GM10266 (cell line): ENCODE measurements at regions not wholly inside any gene's neighbourhood (a gene's known extent, or its start where the extent isn't known, plus 50 kb on each side); places are given as distances from the start of the nearest gene placed in this dataset.

Experiments
- DNase-seq: peaks from one replicate; pipeline ENCODE4 v3.0.0; 2012; ENCODE audit errors: extremely low spot score
- CTCF ChIP-seq: IDR thresholded peaks from 2 replicates; pipeline ENCODE4 v1.5.1; 2012; ENCODE audit warnings: mild to moderate bottlenecking, low read depth; ENCODE audit not compliant: control insufficient read depth, insufficient read depth; ENCODE audit errors: missing control alignments

GRCh38 chr5:74314906-74315305 lies 325.6 kb downstream of the ENC1 start:
- DNase-seq = no peak
- TF ChIP-seq CTCF = no peak

- TF ChIP-seq CTCF = no peak
- DNase-seq = no peak
Measured at GRCh38 chr5:74313896-74314295, 326.6 kb downstream of the ENC1 start.

GRCh38 chr5:74312746-74313145 lies 327.8 kb downstream of the ENC1 start:
- no peak for DNase-seq
- TF ChIP-seq CTCF = no peak

- TF ChIP-seq CTCF = no peak
- DNase-seq = no peak
Measured at GRCh38 chr5:74311961-74312360, 328.6 kb downstream of the ENC1 start.

GRCh38 chr5:74310997-74311930 lies 329.3 kb downstream of the ENC1 start:
- no peak for DNase-seq
- TF ChIP-seq CTCF = no peak

GRCh38 chr5:74310386-74310785 lies 330.1 kb downstream of the ENC1 start:
- TF ChIP-seq CTCF = no peak

GRCh38 chr5:74309050-74309449 lies 331.5 kb downstream of the ENC1 start:
- TF ChIP-seq CTCF = no peak
- no peak for DNase-seq

More at GRCh38 chr5:74310386-74310785, 330.1 kb downstream of the ENC1 start:
- DNase-seq = no peak
